ENCODE measurements at regions not wholly inside any gene's neighbourhood (a gene's known extent, or its start where the extent isn't known, plus 50 kb on each side); places are given as distances from the start of the nearest gene placed in this dataset.

GRCh38 chr13:105527127-105527526, 1008.3 kb downstream of the EFNB2 start:
- no peak for DNase-seq (ENCODE audit: low read depth in 1 of 2, low spot score in 1 of 2)
- Histone ChIP-seq H3K4me3 (no peak overlapping the region), H3K27ac (no peak overlapping the region), H3K27me3 (no peaks in the 10 kb centered on the region), H3K4me1 (ENCODE audit: low read depth) (no peaks in the 10 kb centered on the region), H3K36me3 (no peaks in the 10 kb centered on the region), H3K9me3 (ENCODE audit: low read depth) (no peaks in the 10 kb centered on the region)
- TF ChIP-seq, protein P1, sequence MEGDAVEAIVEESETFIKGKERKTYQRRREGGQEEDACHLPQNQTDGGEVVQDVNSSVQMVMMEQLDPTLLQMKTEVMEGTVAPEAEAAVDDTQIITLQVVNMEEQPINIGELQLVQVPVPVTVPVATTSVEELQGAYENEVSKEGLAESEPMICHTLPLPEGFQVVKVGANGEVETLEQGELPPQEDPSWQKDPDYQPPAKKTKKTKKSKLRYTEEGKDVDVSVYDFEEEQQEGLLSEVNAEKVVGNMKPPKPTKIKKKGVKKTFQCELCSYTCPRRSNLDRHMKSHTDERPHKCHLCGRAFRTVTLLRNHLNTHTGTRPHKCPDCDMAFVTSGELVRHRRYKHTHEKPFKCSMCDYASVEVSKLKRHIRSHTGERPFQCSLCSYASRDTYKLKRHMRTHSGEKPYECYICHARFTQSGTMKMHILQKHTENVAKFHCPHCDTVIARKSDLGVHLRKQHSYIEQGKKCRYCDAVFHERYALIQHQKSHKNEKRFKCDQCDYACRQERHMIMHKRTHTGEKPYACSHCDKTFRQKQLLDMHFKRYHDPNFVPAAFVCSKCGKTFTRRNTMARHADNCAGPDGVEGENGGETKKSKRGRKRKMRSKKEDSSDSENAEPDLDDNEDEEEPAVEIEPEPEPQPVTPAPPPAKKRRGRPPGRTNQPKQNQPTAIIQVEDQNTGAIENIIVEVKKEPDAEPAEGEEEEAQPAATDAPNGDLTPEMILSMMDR (IDR thresholded peaks at IDR 0.05; ENCODE audit: low read depth, low read length) = no peak

GRCh38 chr13:105519771-105520170, 1015.7 kb downstream of the EFNB2 start:
- Histone ChIP-seq H3K4me1 (ENCODE audit: low read depth) (no peaks in the 10 kb centered on the region), H3K4me3 (no peak overlapping the region), H3K36me3 (no peaks in the 10 kb centered on the region), H3K9me3 (ENCODE audit: low read depth) (no peaks in the 10 kb centered on the region), H3K27ac (no peak overlapping the region), H3K27me3 (no peaks in the 10 kb centered on the region)
- TF ChIP-seq, protein P1 (IDR thresholded peaks at IDR 0.05; ENCODE audit: low read depth, low read length) = no peak
- DNase-seq (ENCODE audit: low read depth in 1 of 2, low spot score in 1 of 2) = no peak

- Histone ChIP-seq H3K27ac (no peak overlapping the region), H3K4me3 (no peak overlapping the region), H3K9me3 (ENCODE audit: low read depth) (no peaks in the 10 kb centered on the region), H3K27me3 (no peaks in the 10 kb centered on the region), H3K4me1 (ENCODE audit: low read depth) (no peaks in the 10 kb centered on the region), H3K36me3 (no peaks in the 10 kb centered on the region)
- DNase-seq (ENCODE audit: low read depth in 1 of 2, low spot score in 1 of 2) = no peak
- TF ChIP-seq, protein P1 (IDR thresholded peaks at IDR 0.05; ENCODE audit: low read depth, low read length) = no peak
Observed at GRCh38 chr13:105518086-105518485, 1017.4 kb downstream of the EFNB2 start.

GRCh38 chr13:105514401-105514800, 1021.1 kb downstream of the EFNB2 start:
- TF ChIP-seq, protein P1 (IDR thresholded peaks at IDR 0.05; ENCODE audit: low read depth, low read length) = no peak
- no peaks in the 10 kb centered on the region for H3K4me1 ChIP-seq (ENCODE audit: low read depth)
- no peak for DNase-seq (ENCODE audit: low read depth in 1 of 2, low spot score in 1 of 2)
- no peak overlapping the region for H3K27ac ChIP-seq
- H3K27me3 ChIP-seq = no peaks in the 10 kb centered on the region
- no peaks in the 10 kb centered on the region for H3K9me3 ChIP-seq (ENCODE audit: low read depth)
- H3K4me3 ChIP-seq = no peak overlapping the region
- no peaks in the 10 kb centered on the region for H3K36me3 ChIP-seq

- no peaks in the 10 kb centered on the region for H3K4me1 ChIP-seq (ENCODE audit: low read depth)
- H3K36me3 ChIP-seq = no peaks in the 10 kb centered on the region
- H3K4me3 ChIP-seq = no peak overlapping the region
- no peaks in the 10 kb centered on the region for H3K9me3 ChIP-seq (ENCODE audit: low read depth)
- no peak overlapping the region for H3K27ac ChIP-seq
- no peaks in the 10 kb centered on the region for H3K27me3 ChIP-seq
- DNase-seq (ENCODE audit: low read depth in 1 of 2, low spot score in 1 of 2) = no peak
- TF ChIP-seq, protein P1 (IDR thresholded peaks at IDR 0.05; ENCODE audit: low read depth, low read length) = no peak
Observed at GRCh38 chr13:105513448-105513847, 1022.0 kb downstream of the EFNB2 start.

All from cardiac muscle cell (in vitro differentiated cells and primary cell).